GM21529 (cell line): ENCODE measurements at regions not wholly inside any gene's neighbourhood (a gene's known extent, or its start where the extent isn't known, plus 50 kb on each side); places are given as distances from the start of the nearest gene placed in this dataset.

Experiments used
- ATAC-seq: cut with Tn5 transposase; IDR thresholded peaks from one replicate; pipeline ENCODE4 v1.9.1; 2021; ENCODE audit not compliant: unreplicated experiment

DNA sequence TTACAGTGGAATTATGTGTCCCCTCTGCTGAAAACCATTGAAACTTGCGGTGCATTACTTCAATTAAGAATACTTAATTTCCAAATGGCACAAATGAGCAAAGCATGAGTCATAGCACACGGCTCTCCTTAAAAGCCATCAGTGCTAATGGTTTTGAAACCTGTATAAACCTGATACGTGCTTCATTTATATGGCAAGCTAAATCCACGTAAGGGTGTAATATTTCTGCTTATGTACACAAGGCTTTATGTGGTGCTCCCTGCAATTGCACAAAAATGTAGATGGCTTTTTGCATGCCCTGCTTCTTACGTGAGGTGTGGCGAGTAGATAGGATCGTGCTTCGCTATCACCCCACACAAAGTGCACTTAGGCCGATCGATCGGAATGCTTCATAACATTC lies 840.9 kb downstream of the GALR1 start:
- ATAC-seq, result no peak

DNA sequence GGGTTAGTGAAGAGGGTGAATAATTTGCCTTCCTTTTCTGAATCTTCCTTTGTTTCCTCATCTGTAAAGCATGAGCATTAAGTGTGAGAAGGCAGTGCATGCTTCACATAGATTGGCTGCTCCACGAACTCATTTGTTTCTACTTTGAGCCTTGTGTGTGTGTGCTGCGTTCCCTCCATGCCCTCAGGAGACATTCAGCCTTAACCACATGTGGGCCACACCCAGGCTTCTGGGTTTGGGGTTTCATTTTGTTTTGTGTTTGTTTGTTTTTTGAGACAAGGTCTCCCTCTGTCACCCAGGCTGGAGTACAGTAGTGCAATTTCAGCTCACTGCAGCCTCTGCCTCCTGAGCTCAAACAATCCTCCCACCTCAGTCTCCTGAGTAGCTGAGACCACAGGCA lies 843.3 kb downstream of the GALR1 start:
- ATAC-seq, result no peak

DNA sequence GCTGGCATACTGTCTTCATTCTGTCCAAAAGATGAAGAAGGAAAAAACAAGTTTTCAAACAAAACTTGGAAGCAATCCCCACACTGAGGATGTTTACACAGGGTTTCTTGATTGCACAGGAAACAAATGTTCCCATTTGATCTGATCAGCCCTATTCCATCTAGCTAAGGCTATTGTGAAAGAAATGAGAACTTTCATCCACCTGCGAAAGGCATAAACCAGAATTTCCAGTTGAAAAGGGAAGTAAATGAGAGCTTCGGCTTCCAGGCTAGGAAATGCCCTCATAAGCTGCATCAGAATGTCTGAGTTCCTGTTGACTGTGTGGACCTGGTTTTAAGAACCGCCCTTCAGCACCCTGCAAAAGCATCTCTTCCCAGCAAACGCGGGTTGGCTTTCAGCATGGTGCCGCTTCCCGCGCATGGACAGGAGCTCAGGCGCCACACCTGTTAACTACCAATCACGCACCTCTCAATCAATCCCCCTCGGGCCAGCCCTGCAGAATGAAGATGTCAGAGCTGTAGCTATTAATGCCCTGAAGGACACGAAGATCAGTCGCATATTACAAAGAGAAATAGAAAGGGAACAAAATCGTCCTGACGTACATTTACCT lies 850.4 kb downstream of the GALR1 start:
- ATAC-seq, result no peak

DNA sequence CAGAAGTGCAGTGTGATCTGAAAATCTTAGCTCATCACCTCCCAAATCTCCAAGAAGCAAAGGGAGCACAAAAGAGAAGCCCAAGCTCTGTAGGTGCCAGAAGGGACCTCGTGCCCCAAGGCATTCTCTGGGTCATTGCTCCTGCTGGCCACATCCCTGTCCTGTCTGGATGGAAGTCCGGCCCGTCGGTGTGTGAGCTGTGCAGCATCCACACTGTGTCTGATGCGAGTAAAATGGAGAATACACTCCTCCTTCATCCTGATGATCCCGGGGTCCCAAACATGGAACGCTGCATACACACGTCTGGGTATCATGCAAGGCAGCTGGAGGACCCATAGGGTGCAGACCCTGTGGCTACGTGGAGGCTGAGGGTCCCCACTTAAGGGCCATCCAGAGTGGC lies 851.4 kb downstream of the GALR1 start:
- ATAC-seq, result no peak

DNA sequence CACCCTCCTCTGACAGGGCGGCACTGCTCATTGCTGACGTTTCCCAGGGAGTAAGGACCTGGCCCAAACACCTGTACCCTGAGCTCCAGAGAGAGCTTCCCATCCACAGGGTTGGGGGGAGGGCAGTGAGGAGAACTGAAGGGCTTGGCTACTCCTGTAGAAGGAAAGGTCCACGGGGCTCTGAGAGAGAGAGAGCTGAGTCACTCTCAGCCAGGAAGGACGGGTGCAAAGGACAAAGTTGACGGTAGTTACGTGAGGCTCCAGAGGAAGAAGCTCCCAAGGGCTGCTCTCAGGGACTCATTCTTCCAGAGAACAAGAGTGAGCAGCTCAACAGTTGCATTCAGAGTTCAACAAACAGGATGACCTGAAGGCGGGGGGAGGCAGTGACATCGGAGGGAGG lies 852.5 kb downstream of the GALR1 start:
- no peak for ATAC-seq

DNA sequence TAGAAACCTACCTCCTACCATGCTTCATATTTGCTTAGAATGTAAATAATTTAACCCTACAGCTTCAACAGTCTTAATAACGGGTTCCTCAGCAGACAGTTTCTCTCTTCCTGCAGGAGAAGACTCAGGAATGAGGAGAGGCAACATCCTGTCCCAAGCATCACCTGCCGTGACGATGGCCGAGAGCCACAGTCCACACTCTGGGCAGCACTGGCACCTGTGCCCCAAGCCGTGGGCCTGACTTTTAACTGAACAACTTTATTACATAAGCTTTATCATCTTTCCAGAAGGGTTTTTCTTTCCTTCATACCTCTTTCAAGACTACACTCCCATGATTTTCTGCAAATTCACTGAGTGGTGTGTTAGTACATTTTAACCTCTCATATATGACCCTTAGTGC lies 856.0 kb downstream of the GALR1 start:
- no peak for ATAC-seq

DNA sequence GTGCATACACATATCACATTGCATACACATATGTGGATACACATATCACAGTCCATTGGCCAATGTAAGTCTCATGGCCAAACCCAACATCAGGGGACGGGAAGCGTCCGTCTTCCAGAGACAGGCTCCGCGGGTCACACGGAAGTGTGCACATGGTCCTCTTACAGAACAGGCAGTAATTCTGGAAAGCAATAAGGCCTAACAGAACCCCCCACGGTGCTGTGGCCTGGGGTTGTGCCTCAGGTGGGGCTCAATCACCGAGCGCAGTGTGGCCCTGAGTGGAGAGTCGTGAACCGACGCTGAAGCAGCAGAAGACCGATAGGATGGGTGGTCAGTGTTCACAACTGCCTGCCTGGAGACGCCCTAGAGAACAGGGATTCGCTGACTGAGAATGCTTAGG lies 857.3 kb downstream of the GALR1 start:
- ATAC-seq, result no peak

DNA sequence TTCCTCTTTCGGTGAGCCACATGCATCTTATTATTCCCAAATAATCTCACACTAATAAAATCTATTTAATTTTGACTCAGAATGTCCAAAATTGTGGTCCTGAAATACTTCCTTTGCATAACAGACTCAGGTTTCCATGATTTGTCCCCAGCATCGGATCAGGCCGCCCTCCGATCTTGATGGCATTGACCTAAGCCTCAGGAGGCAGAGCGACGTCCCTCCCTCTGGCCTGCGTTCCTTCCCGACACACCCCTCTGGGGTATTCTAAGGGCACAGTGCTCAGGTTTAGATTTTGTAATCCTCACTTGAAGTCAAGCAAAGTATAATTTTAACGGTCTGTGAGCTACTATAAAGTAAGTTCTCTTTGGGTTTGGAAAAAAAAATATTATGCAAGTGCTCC lies 857.7 kb downstream of the GALR1 start:
- ATAC-seq, result no peak

DNA sequence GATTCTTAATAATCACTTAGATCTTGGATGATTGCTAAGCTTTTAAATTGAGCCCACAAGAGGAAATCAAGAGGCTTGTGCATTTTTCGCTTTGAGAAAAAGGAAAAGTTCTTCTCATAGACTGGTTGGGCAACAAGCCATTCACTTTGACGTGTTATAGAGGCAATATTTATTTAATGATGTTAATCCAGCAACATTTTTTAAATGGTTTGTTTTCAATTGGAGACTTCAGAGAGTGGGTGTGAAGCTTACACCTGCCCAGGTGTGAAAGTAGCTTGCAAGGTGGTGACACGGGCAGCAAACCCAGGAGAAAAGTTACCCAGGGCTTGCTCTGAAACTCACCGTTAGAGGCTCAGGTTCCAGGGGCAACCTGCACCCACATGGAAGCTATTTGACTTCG lies 858.9 kb downstream of the GALR1 start:
- ATAC-seq, result no peak

DNA sequence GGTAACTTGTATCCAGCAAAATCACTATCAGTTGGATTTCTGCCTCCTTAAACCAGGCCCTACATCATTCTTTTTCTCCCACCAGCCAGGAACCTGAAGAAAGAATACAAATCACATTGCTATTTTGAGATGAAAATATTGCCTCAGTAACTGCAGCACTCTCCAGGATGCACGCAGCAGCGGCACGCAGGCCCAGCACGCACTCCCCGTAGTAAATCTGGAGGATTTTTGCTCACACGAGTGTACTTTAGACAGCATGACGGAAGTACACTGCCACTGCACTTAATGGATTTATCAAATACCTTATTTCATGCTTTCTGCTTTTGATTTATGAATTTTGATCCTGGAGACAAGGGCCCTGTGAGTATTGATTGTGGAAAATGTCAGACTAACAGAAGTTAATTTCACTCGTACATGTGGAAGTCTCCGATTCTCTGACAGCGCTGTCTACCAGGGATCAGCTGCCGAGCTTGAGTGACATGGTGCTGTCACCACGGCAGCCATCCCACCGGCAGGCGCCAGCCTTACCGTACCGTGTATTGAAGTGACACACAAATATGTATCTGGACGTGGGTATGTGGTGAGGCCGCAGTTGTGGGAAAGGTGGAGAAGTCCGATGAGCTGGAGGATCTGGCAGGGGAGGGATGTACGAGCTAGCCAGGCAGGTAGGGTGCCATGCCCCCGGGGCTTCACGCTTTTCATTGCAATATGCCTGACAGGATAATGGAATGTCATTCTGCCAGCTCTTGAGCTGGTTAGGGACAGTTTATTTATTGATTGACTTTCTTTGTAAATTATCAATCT lies 863.7 kb downstream of the GALR1 start:
- ATAC-seq, result no peak

DNA sequence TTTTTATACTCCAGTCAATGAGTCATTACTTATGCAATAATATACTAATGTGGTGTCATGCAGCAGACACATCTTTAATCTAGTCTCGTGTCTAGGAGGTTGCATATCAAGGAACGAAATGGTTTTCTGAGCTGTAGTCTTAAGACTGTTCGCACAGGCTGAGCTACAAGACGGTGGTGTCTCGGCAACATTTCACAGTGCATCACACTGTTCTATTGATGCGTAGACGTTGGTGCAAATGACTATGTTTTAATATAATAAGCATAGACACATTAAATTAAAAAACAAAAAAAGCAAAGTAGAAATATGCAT lies 864.2 kb downstream of the GALR1 start:
- no peak for ATAC-seq

DNA sequence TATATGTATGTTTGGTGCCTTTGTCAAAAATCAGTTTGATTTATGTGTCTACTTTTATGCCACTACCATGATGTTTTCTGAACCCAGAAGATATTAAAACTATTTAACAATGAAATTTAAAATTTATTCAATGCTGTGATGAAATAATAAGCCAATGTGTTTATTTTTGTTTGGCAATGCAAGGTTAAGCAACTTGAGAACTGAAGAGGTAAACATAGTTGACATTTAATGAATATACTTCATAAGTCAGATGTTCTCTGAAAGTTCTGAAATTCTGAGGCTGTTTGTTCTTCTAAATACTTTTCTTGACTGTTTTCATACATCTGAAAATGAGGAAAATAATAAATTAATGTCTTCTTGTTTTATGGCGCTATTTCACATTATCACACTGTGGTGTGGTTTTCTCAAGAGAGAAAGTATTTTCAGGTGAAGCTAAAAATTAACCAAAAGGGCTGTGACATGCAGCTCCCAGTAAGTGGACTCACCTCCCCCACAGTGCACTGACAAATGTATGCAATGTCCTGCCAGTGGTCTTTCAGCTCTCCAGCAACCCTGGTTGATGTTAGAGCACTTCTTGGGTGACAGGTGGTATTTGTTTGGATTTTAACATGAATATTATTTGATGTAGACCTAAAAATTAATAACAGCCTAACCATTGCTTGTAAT lies 863.6 kb upstream of the SALL3 start:
- ATAC-seq, result no peak

DNA sequence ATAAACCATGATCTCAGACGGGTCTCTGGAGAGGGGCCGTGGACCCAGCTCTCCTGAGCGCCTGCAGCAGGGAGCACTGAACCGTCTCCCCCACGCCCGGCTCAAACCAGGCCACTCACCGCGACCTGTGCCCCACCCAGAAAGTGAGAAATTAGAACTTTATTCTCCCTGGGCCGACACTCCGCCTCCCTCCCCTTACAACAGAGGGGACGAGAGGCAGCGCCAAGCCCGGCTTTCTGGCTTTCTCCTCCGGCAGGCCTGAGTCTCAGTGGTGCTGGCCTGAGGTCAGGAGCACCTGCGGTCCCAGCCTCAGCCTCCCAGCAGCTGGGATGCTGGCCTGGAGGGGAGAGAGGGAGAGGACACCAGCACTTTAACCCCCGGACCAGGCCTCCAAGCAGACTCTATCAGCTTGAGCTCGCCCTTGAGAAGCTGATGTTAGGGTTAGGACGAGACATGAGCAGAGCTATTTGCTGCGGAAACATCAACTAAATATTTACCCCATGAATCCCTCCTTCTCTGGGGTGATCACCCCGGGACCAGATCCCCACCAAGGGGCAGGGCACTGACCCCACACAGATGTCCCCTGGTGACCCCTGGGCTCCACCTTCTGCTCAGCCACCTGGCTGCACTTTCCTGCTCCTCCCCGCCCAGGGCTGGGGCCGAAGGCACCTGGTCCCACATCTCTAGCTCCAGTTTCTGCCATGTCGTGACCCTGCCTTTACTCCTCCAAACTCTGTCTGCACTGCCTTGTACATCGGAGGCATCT lies 856.3 kb upstream of the SALL3 start:
- no peak for ATAC-seq

DNA sequence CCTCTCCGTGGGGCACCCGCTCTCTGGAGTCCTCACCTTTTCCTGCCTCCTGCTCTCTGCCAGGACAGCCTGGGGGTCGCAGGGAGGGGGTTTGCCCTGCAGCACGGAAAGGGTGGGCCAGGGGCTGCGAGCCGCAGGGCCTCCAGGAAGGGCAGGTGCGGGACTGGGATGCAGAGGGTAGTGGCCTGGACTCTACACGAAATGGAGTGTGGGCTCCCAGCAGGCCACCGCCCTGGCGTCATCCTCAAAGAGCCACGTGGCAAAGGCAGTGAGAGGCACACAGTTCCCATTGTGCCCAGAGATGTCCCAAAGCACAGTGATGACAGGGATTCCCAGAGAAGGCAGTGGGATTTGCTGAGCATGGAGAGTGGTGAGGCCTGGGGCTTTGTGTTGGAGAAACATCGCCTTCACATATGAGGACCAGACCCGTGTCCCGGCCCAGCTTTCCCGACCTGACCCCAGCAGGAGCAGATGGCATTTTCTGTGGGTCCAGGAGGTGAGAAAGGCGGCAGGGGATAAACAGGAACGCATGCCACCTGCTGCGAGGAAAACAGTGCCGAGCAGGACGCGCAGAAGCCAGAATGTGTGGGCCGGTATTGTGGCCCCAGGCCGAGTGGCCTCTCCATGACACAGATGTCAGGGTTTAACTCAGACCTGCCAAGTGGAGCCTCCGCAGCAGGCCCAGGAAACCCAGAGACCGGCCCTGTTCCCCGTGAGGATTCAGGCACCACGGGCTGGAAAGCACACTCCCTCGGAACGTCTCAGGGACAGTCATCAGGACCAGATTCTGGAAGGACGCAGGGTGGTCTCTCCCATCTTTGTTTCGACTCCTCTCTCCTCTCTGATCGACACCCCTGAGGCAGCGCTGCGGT lies 855.5 kb upstream of the SALL3 start:
- no peak for ATAC-seq

DNA sequence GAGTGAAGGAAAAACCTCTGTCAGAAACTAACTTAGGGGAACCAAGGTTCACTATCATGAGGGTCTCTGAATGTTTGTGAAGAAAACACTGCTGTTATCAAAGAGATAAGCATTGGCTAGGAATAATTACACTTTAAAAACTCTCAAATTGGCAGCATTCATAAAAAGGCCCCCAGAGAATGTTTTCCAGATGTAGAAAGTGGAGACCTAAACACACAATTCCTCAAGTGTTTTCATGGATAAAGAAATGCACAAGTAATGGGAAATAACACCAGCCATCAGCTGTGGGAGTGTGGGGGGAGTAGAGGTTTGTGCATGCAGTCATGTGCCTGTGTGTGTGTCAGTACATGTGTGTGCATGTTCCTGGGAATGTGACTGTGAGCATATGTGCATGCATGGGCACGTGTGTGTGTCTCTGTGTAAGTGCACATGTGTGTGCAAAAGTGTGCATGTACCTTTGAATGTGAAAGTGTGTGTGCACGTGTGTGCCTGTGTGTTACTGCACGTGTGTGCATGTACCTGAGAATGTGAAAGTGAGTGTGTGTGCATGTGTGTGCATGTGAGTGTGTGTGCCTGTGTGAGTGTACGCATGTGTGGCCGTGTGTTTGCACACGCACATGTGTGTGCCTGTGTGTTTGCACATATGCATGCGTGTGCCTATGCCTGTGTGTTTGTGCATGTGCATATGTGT lies 854.3 kb upstream of the SALL3 start:
- no peak for ATAC-seq

DNA sequence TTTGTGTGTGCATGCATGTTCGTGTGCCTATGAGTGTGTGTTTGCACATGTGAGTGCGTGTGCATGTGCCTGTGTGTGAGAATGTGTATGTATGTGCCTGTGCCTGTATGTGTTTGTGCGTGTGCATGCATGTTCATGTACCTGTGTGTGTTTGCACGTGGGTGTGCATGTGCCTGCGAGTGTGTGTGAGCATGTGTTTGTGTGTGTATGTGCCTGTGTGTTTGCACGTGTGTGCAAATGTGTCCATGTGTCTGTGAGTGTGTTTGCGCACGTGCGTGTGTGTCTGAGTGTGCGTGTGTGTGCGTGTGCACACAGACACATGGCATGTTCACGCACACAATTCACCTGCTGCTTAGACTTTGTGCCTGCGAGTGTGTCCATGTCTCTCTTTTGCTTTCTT lies 853.5 kb upstream of the SALL3 start:
- no peak for ATAC-seq

DNA sequence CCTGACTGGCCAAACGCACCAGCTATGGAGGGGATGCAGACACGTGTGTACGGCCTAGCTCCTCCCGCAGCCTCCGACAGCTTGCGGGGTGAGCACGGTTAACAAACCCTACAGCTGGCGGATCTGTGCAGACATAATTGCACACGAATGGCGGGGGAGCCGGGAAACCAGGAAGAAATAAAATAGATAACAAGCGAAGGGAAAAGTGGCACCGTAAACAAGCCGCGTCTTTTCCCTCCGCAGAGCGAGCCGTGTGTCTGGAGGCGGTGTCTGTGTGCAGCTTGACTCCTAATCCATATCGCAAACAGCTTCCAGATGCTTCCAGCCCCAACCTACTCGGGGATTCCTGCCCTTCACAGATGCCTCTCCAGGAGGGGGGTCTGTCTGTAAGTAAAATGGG lies 853.1 kb upstream of the SALL3 start:
- no peak for ATAC-seq

DNA sequence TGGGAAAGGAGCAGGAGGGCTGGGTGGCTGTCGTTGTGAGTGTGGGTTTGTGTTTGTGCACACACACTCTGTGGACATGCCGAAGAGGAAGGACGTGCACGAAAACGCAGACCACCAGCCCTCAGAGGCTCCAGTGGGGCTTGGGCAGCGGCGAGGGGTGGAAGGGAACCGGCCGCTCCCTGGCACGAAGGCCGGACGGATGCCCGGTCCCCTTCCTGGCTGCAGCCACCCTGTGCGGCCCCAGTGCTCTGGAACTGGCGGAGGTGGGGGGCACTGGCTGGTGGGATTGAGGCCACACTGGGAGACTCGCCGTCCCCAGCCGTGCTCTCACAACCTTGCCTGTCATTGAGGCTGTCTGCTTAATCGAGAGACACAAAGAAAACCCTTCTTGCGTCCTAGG lies 852.6 kb upstream of the SALL3 start:
- no peak for ATAC-seq

DNA sequence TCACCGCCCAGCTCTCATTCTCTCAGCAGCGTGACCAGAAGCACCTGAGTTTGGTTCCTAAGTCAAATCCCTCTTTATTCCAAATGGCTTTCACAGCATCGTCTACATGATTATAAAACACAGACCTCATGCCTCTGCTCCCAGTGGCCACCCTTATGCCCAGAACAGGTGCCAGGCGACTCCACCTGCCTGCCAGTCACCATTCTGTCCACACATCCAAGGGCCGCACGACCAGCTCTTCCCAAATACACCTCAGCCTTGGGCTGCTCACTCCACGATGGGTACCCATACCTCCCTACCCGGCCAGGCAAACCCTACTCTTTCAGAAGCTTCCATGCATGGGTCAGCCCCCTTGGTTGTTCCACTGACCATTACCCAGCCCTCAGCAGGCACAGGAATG lies 851.6 kb upstream of the SALL3 start:
- no peak for ATAC-seq

DNA sequence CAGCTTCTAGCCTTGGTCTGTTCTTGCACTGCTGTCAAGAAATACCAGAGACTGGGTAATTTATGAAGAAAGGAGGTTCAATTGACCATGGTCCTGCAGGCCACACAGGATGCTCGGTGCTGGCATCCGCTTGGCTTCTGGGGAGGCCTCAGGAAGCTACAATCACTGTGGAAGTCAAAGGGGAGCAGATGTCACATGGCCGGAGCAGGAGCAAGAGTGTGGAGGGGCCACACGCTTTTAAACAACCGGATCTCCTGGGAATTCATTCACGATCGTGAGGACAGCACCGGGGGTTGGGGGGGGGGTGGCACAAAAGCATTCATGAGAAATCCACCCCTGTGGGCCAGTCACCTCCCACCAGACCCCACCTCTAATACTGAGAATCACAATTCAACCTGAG lies 850.4 kb upstream of the SALL3 start:
- no peak for ATAC-seq
